H1 (cell line): ENCODE measurements at regions not wholly inside any gene's neighbourhood (a gene's known extent, or its start where the extent isn't known, plus 50 kb on each side); places are given as distances from the start of the nearest gene placed in this dataset.

Source experiments
- CBX8 ChIP-seq: fragments of 300-800, 300-1000 bp; sonication (generic); IDR thresholded peaks from 2 replicates; pipeline ENCODE4 v1.7.1; 2016; ENCODE audit warnings: low read depth, low read length, borderline replicate concordance
- RAD21 ChIP-seq, 2 experiments: IDR thresholded peaks in 1 of 2; conservative IDR thresholded peaks in 1 of 2; 2 replicates each; pipeline ENCODE4 v1.6.1; 2011; ENCODE audit warnings: low read depth in 2 of 2, low read length in 2 of 2, improper control_type of control experiment in 1 of 2, inconsistent platforms in 1 of 2, mild to moderate bottlenecking in 1 of 2, moderate library complexity in 1 of 2
- RFX5 ChIP-seq: IDR thresholded peaks from 2 replicates; pipeline ENCODE4 v1.6.1; 2011; ENCODE audit warnings: low read depth, low read length, improper control_type of control experiment, borderline replicate concordance
- RNF2 ChIP-seq: fragments of 200-900, 300-1000 bp; sonication (generic); IDR thresholded peaks from 2 replicates; pipeline ENCODE4 v1.7.1; 2016; ENCODE audit warnings: borderline replicate concordance, low read depth, mild to moderate bottlenecking, antibody characterized with exemption, low read length; ENCODE audit not compliant: poor library complexity, severe bottlenecking; ENCODE audit errors: missing control alignments
- SAP30 ChIP-seq: fragments of 300-600 bp; sonication (generic); IDR thresholded peaks from 2 replicates; pipeline ENCODE4 v1.7.1; 2012; ENCODE audit warnings: low read length, moderate library complexity, mild to moderate bottlenecking, inconsistent platforms; ENCODE audit not compliant: insufficient read depth, insufficient replicate concordance
- SIN3A ChIP-seq, 2 experiments: IDR thresholded peaks in 1 of 2; conservative IDR thresholded peaks in 1 of 2; 2 replicates each; pipeline ENCODE4 v1.6.1; 2011 to 2012; ENCODE audit warnings: low read length in 2 of 2, improper control_type of control experiment in 1 of 2, low read depth in 1 of 2, mild to moderate bottlenecking in 1 of 2
- TF ChIP-seq, protein P1 (sequence below): fragments of 300-600 bp; sonication (generic); IDR thresholded peaks from 2 replicates; pipeline ENCODE4 v1.7.1; 2012; ENCODE audit warnings: low read length, moderate library complexity, mild to moderate bottlenecking, inconsistent platforms; ENCODE audit not compliant: insufficient replicate concordance

DNA sequence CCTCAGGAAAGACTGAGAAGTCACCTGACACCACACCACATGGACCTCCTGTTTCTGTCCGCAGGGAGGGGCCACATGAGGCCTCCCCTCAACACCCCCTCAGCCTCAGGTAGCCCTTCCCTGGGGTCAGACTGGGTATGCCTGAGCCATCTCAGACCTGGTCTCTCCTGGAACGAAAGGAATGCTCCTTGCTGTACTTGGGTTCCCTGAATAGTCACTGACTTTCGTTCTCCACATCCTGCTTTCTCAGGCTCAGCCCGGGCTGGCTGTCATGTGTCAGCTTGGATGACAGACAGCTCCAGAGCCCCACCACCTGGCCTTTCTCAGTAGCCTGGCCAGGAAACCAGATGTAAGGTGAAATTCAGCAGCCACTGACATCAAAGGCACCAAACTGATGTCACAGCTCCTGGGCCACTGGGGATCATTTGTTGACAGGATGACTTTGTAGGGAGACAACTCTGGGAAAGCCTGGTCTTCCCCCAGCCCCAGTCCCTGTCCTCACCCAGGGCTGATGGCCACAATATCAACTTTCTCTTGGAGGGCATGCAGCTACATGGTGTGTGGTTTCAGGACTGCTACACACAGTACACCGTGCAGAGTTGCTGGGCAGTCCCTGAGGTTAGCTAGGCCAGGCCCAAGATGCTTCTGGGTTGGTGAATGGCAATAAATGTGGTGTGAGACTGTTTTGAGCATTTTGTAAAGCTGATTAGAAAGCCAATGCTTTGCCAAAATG, 141.4 kb upstream of the MRPS22 start (continued):
- TF ChIP-seq, protein P1, sequence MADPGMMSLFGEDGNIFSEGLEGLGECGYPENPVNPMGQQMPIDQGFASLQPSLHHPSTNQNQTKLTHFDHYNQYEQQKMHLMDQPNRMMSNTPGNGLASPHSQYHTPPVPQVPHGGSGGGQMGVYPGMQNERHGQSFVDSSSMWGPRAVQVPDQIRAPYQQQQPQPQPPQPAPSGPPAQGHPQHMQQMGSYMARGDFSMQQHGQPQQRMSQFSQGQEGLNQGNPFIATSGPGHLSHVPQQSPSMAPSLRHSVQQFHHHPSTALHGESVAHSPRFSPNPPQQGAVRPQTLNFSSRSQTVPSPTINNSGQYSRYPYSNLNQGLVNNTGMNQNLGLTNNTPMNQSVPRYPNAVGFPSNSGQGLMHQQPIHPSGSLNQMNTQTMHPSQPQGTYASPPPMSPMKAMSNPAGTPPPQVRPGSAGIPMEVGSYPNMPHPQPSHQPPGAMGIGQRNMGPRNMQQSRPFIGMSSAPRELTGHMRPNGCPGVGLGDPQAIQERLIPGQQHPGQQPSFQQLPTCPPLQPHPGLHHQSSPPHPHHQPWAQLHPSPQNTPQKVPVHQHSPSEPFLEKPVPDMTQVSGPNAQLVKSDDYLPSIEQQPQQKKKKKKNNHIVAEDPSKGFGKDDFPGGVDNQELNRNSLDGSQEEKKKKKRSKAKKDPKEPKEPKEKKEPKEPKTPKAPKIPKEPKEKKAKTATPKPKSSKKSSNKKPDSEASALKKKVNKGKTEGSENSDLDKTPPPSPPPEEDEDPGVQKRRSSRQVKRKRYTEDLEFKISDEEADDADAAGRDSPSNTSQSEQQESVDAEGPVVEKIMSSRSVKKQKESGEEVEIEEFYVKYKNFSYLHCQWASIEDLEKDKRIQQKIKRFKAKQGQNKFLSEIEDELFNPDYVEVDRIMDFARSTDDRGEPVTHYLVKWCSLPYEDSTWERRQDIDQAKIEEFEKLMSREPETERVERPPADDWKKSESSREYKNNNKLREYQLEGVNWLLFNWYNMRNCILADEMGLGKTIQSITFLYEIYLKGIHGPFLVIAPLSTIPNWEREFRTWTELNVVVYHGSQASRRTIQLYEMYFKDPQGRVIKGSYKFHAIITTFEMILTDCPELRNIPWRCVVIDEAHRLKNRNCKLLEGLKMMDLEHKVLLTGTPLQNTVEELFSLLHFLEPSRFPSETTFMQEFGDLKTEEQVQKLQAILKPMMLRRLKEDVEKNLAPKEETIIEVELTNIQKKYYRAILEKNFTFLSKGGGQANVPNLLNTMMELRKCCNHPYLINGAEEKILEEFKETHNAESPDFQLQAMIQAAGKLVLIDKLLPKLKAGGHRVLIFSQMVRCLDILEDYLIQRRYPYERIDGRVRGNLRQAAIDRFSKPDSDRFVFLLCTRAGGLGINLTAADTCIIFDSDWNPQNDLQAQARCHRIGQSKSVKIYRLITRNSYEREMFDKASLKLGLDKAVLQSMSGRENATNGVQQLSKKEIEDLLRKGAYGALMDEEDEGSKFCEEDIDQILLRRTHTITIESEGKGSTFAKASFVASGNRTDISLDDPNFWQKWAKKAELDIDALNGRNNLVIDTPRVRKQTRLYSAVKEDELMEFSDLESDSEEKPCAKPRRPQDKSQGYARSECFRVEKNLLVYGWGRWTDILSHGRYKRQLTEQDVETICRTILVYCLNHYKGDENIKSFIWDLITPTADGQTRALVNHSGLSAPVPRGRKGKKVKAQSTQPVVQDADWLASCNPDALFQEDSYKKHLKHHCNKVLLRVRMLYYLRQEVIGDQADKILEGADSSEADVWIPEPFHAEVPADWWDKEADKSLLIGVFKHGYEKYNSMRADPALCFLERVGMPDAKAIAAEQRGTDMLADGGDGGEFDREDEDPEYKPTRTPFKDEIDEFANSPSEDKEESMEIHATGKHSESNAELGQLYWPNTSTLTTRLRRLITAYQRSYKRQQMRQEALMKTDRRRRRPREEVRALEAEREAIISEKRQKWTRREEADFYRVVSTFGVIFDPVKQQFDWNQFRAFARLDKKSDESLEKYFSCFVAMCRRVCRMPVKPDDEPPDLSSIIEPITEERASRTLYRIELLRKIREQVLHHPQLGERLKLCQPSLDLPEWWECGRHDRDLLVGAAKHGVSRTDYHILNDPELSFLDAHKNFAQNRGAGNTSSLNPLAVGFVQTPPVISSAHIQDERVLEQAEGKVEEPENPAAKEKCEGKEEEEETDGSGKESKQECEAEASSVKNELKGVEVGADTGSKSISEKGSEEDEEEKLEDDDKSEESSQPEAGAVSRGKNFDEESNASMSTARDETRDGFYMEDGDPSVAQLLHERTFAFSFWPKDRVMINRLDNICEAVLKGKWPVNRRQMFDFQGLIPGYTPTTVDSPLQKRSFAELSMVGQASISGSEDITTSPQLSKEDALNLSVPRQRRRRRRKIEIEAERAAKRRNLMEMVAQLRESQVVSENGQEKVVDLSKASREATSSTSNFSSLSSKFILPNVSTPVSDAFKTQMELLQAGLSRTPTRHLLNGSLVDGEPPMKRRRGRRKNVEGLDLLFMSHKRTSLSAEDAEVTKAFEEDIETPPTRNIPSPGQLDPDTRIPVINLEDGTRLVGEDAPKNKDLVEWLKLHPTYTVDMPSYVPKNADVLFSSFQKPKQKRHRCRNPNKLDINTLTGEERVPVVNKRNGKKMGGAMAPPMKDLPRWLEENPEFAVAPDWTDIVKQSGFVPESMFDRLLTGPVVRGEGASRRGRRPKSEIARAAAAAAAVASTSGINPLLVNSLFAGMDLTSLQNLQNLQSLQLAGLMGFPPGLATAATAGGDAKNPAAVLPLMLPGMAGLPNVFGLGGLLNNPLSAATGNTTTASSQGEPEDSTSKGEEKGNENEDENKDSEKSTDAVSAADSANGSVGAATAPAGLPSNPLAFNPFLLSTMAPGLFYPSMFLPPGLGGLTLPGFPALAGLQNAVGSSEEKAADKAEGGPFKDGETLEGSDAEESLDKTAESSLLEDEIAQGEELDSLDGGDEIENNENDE, result no peak
- TF ChIP-seq RFX5 (no peak), CBX8 (no peak), SIN3A (conservative IDR thresholded peaks at IDR 0.05 in 1 of 2, IDR thresholded peaks at IDR 0.05 in 1 of 2; ENCODE audit: low read depth in 1 of 2, low read length in 2 of 2) (peak; percentile 78 to 82; a peak in 3 of 4 replicates), RNF2 (no peak), SAP30 (no peak), RAD21 (IDR thresholded peaks at IDR 0.05 in 1 of 2, conservative IDR thresholded peaks at IDR 0.05 in 1 of 2; ENCODE audit: low read depth in 2 of 2, low read length in 2 of 2) (peak; percentile 63 to 73)
